ENCODE measurements at regions not wholly inside any gene's neighbourhood (a gene's known extent, or its start where the extent isn't known, plus 50 kb on each side); places are given as distances from the start of the nearest gene placed in this dataset.

DNA sequence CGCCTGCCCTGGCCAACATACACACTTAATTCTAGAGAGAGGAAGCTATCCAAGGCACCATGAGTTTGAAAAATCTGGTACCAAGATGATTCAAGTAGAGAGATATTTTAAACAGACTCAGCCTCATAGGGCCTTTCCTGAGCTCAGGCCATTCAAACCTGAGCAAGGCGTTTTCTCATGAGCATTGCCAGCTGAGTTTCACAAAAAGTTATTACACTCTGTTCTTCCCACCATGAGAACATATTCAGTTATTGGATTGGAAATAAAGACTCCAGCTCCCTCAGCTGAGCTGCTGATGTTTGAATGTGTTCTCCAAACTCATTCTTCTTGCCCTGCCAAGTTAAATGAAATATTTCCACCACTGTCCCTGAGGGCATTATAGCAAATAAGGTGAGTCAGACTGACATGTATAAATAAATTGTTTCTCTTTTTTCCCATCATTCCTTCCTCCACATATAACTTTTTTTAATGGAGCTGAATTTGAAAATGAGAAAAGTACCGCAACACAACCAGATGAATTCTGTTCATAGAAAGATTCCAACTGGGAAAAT is 429.6 kb downstream of the RAB28 start:
- TF ChIP-seq, protein P1, sequence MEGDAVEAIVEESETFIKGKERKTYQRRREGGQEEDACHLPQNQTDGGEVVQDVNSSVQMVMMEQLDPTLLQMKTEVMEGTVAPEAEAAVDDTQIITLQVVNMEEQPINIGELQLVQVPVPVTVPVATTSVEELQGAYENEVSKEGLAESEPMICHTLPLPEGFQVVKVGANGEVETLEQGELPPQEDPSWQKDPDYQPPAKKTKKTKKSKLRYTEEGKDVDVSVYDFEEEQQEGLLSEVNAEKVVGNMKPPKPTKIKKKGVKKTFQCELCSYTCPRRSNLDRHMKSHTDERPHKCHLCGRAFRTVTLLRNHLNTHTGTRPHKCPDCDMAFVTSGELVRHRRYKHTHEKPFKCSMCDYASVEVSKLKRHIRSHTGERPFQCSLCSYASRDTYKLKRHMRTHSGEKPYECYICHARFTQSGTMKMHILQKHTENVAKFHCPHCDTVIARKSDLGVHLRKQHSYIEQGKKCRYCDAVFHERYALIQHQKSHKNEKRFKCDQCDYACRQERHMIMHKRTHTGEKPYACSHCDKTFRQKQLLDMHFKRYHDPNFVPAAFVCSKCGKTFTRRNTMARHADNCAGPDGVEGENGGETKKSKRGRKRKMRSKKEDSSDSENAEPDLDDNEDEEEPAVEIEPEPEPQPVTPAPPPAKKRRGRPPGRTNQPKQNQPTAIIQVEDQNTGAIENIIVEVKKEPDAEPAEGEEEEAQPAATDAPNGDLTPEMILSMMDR (conservative IDR thresholded peaks at IDR 0.05; ENCODE audit: low read depth, low read length): no peak
- no peak overlapping the region for H3K4me3 ChIP-seq (ENCODE audit: low read length)
- no peak for DNase-seq (ENCODE audit: low read depth)

DNA sequence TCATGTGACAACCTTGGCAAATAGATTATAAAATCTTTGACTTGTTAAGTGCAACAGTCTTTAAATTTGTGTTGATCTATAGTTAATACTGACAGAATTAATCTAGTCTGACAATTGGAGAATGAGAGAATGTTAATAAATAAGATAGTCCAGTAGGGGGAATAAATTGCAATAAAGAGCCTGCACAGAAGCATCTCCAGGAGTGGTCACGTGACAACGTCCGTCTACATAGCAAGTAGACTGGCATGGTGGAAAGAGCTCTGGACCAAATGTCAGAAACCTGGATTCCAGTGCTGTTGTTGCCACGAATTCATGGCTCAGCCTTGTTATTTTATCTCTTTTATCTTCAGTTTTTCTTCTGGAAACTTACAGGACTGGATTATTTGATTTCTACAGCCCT is 436.5 kb downstream of the RAB28 start:
- TF ChIP-seq, protein P1 (conservative IDR thresholded peaks at IDR 0.05; ENCODE audit: low read depth, low read length): no peak
- no peak overlapping the region for H3K4me3 ChIP-seq (ENCODE audit: low read length)
- DNase-seq (ENCODE audit: low read depth): no peak

DNA sequence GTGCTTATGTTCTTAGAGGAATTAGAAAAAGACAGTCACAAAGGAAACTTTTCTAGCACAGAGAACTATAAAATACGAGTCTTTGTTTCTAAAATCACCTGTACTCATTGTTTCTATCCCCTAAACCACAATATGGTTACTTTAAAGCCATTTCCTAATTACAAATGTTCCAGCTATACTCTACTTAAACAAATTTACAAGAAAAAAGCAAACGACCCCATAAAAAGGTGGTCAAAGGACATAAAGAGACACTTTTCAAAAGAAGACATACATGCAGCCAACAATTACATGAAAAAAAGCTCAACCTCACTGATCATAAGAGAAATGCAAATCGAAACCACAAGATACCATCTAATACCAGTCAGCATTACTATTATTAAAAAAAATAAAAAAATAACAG is 447.3 kb downstream of the RAB28 start:
- DNase-seq (ENCODE audit: low read depth): no peak
- TF ChIP-seq, protein P1 (conservative IDR thresholded peaks at IDR 0.05; ENCODE audit: low read depth, low read length): no peak
- H3K4me3 ChIP-seq (ENCODE audit: low read length): no peak overlapping the region

DNA sequence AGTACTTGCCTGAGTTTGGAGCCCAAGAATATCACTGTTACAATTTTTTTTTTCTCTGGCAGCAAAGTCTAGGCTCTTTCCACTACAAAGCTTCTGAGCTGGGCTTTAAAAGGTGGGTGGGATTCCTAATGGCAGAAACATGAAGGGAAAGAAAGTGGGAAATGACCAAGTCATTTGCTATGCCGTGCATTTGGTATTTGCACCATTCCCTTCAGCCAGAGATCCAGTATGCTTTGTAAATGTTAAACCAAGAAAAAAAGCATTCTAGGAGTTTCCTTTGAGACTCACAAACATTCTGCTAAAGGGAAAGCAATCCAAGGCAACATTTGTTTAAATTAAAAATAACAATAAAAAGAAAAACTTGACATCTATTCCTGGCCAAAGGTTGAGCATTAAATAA is 451.2 kb downstream of the RAB28 start:
- TF ChIP-seq, protein P1 (conservative IDR thresholded peaks at IDR 0.05; ENCODE audit: low read depth, low read length): no peak
- no peak for DNase-seq (ENCODE audit: low read depth)
- H3K4me3 ChIP-seq (ENCODE audit: low read length): no peak overlapping the region

DNA sequence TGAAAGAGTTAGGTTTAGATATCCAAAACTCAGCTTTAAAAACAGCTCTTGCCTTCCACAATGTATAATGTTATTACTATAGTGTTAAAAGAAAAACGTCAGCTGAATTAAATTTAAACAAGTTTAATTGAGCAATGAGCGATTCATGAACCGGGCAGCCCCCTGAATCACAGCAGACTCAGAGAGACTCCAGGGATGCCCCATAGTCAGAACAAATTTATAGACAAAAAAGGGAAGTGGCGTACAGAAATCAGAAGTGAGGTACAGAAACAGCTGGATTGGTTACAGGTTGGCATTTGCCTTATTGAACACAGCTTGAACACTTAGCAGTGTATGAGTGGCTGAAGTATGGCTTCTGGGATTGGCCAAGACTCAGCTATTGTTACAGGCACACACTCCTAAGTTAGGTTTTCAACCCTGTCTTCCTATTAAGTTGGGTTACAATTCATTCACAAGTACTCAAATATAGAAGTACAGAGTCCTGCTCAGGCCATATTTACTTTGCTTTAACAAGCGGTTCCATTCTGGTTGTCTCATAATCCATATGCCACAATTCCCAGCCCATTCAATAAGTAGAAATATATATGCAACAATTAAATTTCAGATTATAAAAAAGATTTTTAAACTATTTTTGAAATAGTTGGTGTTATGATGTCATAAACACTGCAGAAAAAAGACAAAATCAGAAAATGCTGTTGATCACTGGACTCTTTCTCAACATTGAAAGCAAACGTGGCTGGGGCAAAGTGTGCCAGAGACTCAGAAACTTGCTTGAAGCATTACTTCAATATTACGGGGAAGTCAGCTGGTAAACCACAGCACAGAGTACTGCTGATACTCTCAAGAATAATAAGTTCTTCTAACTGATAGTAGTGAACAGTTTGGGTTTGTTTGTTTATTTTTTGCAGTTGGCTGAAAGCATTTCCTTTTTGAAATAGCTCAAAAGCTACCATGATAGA is 459.7 kb downstream of the RAB28 start:
- DNase-seq (ENCODE audit: low read depth): no peak
- no peak overlapping the region for H3K4me3 ChIP-seq (ENCODE audit: low read length)
- TF ChIP-seq, protein P1 (conservative IDR thresholded peaks at IDR 0.05; ENCODE audit: low read depth, low read length): no peak

DNA sequence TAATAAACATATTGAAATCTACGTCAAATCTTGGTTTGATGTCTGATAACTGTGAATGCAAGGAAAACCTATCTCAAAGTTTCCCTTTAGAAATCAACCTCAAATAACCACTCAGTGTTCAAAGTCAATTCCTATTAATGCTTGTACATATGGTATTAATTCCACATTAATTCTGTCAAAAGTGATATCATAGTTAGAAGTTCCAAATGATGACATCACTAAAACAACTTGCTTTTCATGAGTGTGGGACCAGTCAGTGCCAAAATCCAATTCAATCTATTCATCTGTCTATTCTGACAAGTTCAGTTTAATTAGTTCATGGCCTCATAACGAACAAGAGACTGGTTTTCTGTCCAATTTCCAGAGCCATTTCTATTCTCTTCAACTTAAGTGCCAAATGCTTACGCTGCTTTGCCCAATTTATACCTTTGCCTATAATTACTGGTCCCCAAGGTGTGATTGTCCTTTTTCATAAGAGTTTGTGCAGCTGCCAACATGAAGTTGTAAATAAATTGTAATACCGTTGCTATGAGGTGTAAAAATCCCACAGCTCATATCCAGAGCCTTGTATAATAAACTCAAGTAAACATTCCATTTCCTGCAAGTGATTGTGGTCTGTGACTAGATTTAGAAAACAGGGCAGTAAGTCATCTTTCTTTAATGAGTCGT is 476.2 kb downstream of the RAB28 start:
- DNase-seq (ENCODE audit: low read depth): no peak
- no peak overlapping the region for H3K4me3 ChIP-seq (ENCODE audit: low read length)
- TF ChIP-seq, protein P1 (conservative IDR thresholded peaks at IDR 0.05; ENCODE audit: low read depth, low read length): no peak

Data from retinal pigment epithelial cell (primary cell).